ENCODE measurements at regions not wholly inside any gene's neighbourhood (a gene's known extent, or its start where the extent isn't known, plus 50 kb on each side); places are given as distances from the start of the nearest gene placed in this dataset.

DNA sequence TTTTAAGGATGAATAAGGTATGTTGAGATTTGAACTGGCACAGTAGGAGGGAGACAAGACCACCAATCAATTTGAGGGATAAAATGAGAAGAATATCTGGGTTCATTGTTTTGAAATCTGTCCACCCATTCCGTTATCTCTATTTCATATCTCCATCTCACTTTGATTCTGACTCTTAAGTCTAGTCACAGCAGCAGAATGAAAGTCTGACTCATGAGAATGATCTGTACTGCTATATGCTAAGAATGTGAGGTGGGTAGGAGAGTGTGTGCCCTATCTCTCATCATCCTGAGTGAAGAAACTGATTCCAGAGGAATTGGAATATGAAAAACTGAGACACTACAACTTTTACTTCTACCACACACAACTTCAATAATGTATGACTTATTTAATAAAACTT, 1994.5 kb upstream of the PIK3C3 start:
- Histone ChIP-seq H3K4me2 (ENCODE audit: insufficient read depth, low read length) (no peak overlapping the region), H3K36me3 (ENCODE audit: control insufficient read depth in 2 of 2, extremely low read depth in 1 of 2, insufficient read depth in 2 of 2, low read length in 2 of 2) (no peaks in the 10 kb centered on the region), H3K27me3 (ENCODE audit: control insufficient read depth in 2 of 2, insufficient read depth in 2 of 2, low read length in 2 of 2) (no peaks in the 10 kb centered on the region), H3K79me2 (ENCODE audit: control insufficient read depth, insufficient read depth, low read length) (no peaks in the 10 kb centered on the region), H3K4me3 (replicated peaks in 1 of 3; ENCODE audit: insufficient read depth in 1 of 3, low read depth in 1 of 3, low read length in 3 of 3) (no peak overlapping the region), H3K9ac (replicated peaks; ENCODE audit: extremely low read depth, insufficient read depth, low read length) (no peak overlapping the region), H4K20me1 (replicated peaks; ENCODE audit: control insufficient read depth, extremely low read depth, insufficient read depth, low read length) (no peaks in the 10 kb centered on the region), H3K4me1 (ENCODE audit: control insufficient read depth, extremely low read depth, insufficient read depth, low read length) (no peaks in the 10 kb centered on the region), H3K9me1 (replicated peaks; ENCODE audit: control insufficient read depth, extremely low read depth, insufficient read depth, low read length) (no peaks in the 10 kb centered on the region), H3K9me3 (replicated peaks; ENCODE audit: control insufficient read depth, insufficient read depth, low read length) (no peaks in the 10 kb centered on the region), H2AFZ (ENCODE audit: low read depth, low read length) (no peak overlapping the region), H3K27ac (ENCODE audit: insufficient read depth, low read depth, low read length) (no peak overlapping the region)
- TF ChIP-seq CTCF (IDR thresholded peaks at IDR 0.05; ENCODE audit: extremely low read depth in 1 of 2, insufficient read depth in 1 of 2, low read depth in 1 of 2, low read length in 2 of 2) = no peak
- peak; percentile 85 for TF ChIP-seq GATA2 (IDR thresholded peaks at IDR 0.05; ENCODE audit: insufficient read depth, insufficient read length, low read depth, low read length)
- TF ChIP-seq JUN (IDR thresholded peaks at IDR 0.05; ENCODE audit: borderline replicate concordance, insufficient read depth, insufficient read length, low read depth) = no peak
- TF ChIP-seq FOS (IDR thresholded peaks at IDR 0.05; ENCODE audit: borderline replicate concordance, insufficient read depth, low read length) = peak; percentile 35
- no peak for TF ChIP-seq POLR2AphosphoS5 (IDR thresholded peaks at IDR 0.05; ENCODE audit: insufficient read depth, low read depth, low read length)
- no peak for TF ChIP-seq POLR2A (IDR thresholded peaks at IDR 0.05; ENCODE audit: low read depth, low read length)
- TF ChIP-seq, protein P1, sequence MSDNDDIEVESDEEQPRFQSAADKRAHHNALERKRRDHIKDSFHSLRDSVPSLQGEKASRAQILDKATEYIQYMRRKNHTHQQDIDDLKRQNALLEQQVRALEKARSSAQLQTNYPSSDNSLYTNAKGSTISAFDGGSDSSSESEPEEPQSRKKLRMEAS (IDR thresholded peaks at IDR 0.05; ENCODE audit: insufficient read depth, insufficient read length) = no peak
- TF ChIP-seq MYC (IDR thresholded peaks at IDR 0.05; ENCODE audit: low read depth, low read length) = no peak
- no peak for TF ChIP-seq EZH2 (IDR thresholded peaks at IDR 0.05; ENCODE audit: borderline replicate concordance, low read depth, low read length, severe bottlenecking)
- CTCF ChIA-PET = no interaction called here
- dilution Hi-C loops (cut with MboI; ENCODE audit: extremely low pct_ligation_motif_present, low sequenced_read_pairs) (no loop called here), intact Hi-C loops (cut with micrococcal nuclease) (no loop called here)
- POLR2A ChIA-PET = no interaction called here
- DNase-seq (ENCODE audit: low read depth, low spot score) (no peak), FAIRE-seq (no peak)
- BruUV-seq (replicated peaks) = no TSS peak

Data from endothelial cell of umbilical vein (primary cell).